ENCODE measurements at regions not wholly inside any gene's neighbourhood (a gene's known extent, or its start where the extent isn't known, plus 50 kb on each side); places are given as distances from the start of the nearest gene placed in this dataset.

GRCh38 chr6:50973464-50973863 is 154.8 kb downstream of the TFAP2B start:
- TF ChIP-seq REST (tag by site-specific recombination; IDR thresholded peaks at IDR 0.05): no peak
- TF ChIP-seq OVOL3 (tag by site-specific recombination; IDR thresholded peaks at IDR 0.05): no peak
- no peak for TF ChIP-seq ZNF670 (tag by site-specific recombination; IDR thresholded peaks at IDR 0.05; ENCODE audit: low read depth)
- TF ChIP-seq BCL11A (tag by site-specific recombination; IDR thresholded peaks at IDR 0.05; ENCODE audit: low read depth): no peak
- TF ChIP-seq ZBTB8A (tag by site-specific recombination; IDR thresholded peaks at IDR 0.05): no peak
- TF ChIP-seq ZFP3 (tag by site-specific recombination; IDR thresholded peaks at IDR 0.05; ENCODE audit: low read depth): no peak
- TF ChIP-seq ZNF394 (tag by site-specific recombination; IDR thresholded peaks at IDR 0.05; ENCODE audit: borderline replicate concordance): no peak
- TF ChIP-seq CTCF (tag by site-specific recombination; IDR thresholded peaks at IDR 0.05): no peak

All from HEK293 (cell line).